ENCODE measurements at regions not wholly inside any gene's neighbourhood (a gene's known extent, or its start where the extent isn't known, plus 50 kb on each side); places are given as distances from the start of the nearest gene placed in this dataset.
"Not testable (repeated sequence)": the region's sequence is repeated elsewhere in the genome, so short reads cannot be mapped to it uniquely, and the experiment has no call there.

GRCh38 chr9:106023455-106023854 lies 329.1 kb downstream of the TMEM38B start:
- Histone ChIP-seq H3K4me1 (replicated peaks in 1 of 2) (peaks cover 15 to 20% of the 10 kb centered on the region in 2 donors), H3K27ac (no peak overlapping the region), H3K4me3 (no peak overlapping the region)
- in situ Hi-C loops (cut with MboI; ENCODE audit: low pct_unique_long_range_greater_than_20kb in 2 of 9, low sequenced_read_pairs in 9 of 9, unreplicated experiment in 9 of 9), result no loop called here
- WGBS, 10 experiments, result 20 to 100% (median 95%) methylated on average over 1 to 2 of the region's 2 CpGs; no CpG with 5 or more reads in 1 of the 10 experiments
- ATAC-seq (replicated peaks in 6 of 8), result no peak

- WGBS, 10 experiments, result 0 to 92% (median 33%) methylated on average over 1 to 4 of the region's 4 CpGs; no CpG with 5 or more reads in 3 of the 10 experiments
- ATAC-seq (replicated peaks in 6 of 8), result peak in 1 of 8 experiments; percentile 49
- Histone ChIP-seq H3K4me1 (replicated peaks in 1 of 2) (peaks cover 0 to 4% of the 10 kb centered on the region in 2 donors), H3K4me3 (no peak overlapping the region), H3K27ac (no peak overlapping the region)
- in situ Hi-C loops (cut with MboI; ENCODE audit: low pct_unique_long_range_greater_than_20kb in 2 of 9, low sequenced_read_pairs in 9 of 9, unreplicated experiment in 9 of 9), result no loop called here
These were observed 331.1 kb downstream of the TMEM38B start for GRCh38 chr9:106025453-106025852.

GRCh38 chr9:106030146-106030545 lies 335.8 kb downstream of the TMEM38B start:
- 17 to 100% (median 93%) methylated on average over 1 to 3 of the region's 3 CpGs; no CpG with 5 or more reads in 1 of the 10 experiments for WGBS, 10 experiments
- H3K27ac ChIP-seq; in situ Hi-C loops (cut with MboI; ENCODE audit: low pct_unique_long_range_greater_than_20kb in 2 of 9, low sequenced_read_pairs in 9 of 9, unreplicated experiment in 9 of 9); H3K4me3 ChIP-seq; H3K4me1 ChIP-seq (replicated peaks in 1 of 2); ATAC-seq (replicated peaks in 6 of 8): not testable (repeated sequence)

GRCh38 chr9:106032978-106033377 lies 338.6 kb downstream of the TMEM38B start:
- Histone ChIP-seq H3K4me1 (replicated peaks in 1 of 2) (peaks cover 4 to 6% of the 10 kb centered on the region in 2 donors), H3K27ac (no peak overlapping the region), H3K4me3 (no peak overlapping the region)
- WGBS, 10 experiments, result 22 to 88% (median 64%) methylated on average over 1 to 3 of the region's 3 CpGs
- in situ Hi-C loops (cut with MboI; ENCODE audit: low pct_unique_long_range_greater_than_20kb in 2 of 9, low sequenced_read_pairs in 9 of 9, unreplicated experiment in 9 of 9), result no loop called here
- ATAC-seq (replicated peaks in 6 of 8), result no peak

- no peak overlapping the region for H3K27ac ChIP-seq
- no peak for ATAC-seq (replicated peaks in 6 of 8)
- in situ Hi-C loops (cut with MboI; ENCODE audit: low pct_unique_long_range_greater_than_20kb in 2 of 9, low sequenced_read_pairs in 9 of 9, unreplicated experiment in 9 of 9), result no loop called here
- peaks cover 4 to 6% of the 10 kb centered on the region in 2 donors for H3K4me1 ChIP-seq (replicated peaks in 1 of 2)
- H3K4me3 ChIP-seq, result no peak overlapping the region
These were observed 341.5 kb downstream of the TMEM38B start for GRCh38 chr9:106035806-106036205.

- 22 to 71% (median 57%) methylated on average over 1 of the region's 1 CpG; no CpG with 5 or more reads in 1 of the 10 experiments for WGBS, 10 experiments
- Histone ChIP-seq H3K27ac (no peak overlapping the region), H3K4me3 (no peak overlapping the region), H3K4me1 (replicated peaks in 1 of 2) (peaks cover 4 to 6% of the 10 kb centered on the region in 2 donors)
- in situ Hi-C loops (cut with MboI; ENCODE audit: low pct_unique_long_range_greater_than_20kb in 2 of 9, low sequenced_read_pairs in 9 of 9, unreplicated experiment in 9 of 9), result no loop called here
- no peak for ATAC-seq (replicated peaks in 6 of 8)
These were observed 344.1 kb downstream of the TMEM38B start for GRCh38 chr9:106038266-106039001.

- H3K27ac ChIP-seq, result no peak overlapping the region
- in situ Hi-C loops (cut with MboI; ENCODE audit: low pct_unique_long_range_greater_than_20kb in 2 of 9, low sequenced_read_pairs in 9 of 9, unreplicated experiment in 9 of 9), result no loop called here
- H3K4me1 ChIP-seq (replicated peaks in 1 of 2), result peaks cover 4 to 6% of the 10 kb centered on the region in 2 donors
- no peak for ATAC-seq (replicated peaks in 6 of 8)
- no peak overlapping the region for H3K4me3 ChIP-seq
- 0 to 100% (median 67%) methylated on average over 1 to 4 of the region's 5 CpGs; no CpG with 5 or more reads in 3 of the 10 experiments for whole genome bisulfite sequencing, 10 experiments
These were observed 345.0 kb downstream of the TMEM38B start for GRCh38 chr9:106039151-106039935.

- H3K4me1 ChIP-seq (replicated peaks in 1 of 2); H3K27ac ChIP-seq; ATAC-seq (replicated peaks in 6 of 8); H3K4me3 ChIP-seq; in situ Hi-C loops (cut with MboI; ENCODE audit: low pct_unique_long_range_greater_than_20kb in 2 of 9, low sequenced_read_pairs in 9 of 9, unreplicated experiment in 9 of 9): not testable (repeated sequence)
- WGBS, 10 experiments, result 0 to 71% methylated on average over 1 of the region's 1 CpG; no CpG with 5 or more reads in 8 of the 10 experiments
These were observed 347.6 kb downstream of the TMEM38B start for GRCh38 chr9:106041920-106042319.

- Histone ChIP-seq H3K4me1 (replicated peaks in 1 of 2) (peaks cover 12 to 16% of the 10 kb centered on the region in 2 donors), H3K4me3 (no peak overlapping the region), H3K27ac (no peak overlapping the region)
- in situ Hi-C loops (cut with MboI; ENCODE audit: low pct_unique_long_range_greater_than_20kb in 2 of 9, low sequenced_read_pairs in 9 of 9, unreplicated experiment in 9 of 9), result no loop called here
- 0 to 100% (median 81%) methylated on average over 1 to 3 of the region's 3 CpGs for WGBS, 10 experiments
- peak in 4 of 8 experiments; percentile 15 to 56 (median 36) for ATAC-seq (replicated peaks in 6 of 8)
These were observed 357.2 kb downstream of the TMEM38B start for GRCh38 chr9:106051545-106051944.

- in situ Hi-C loops (cut with MboI; ENCODE audit: low pct_unique_long_range_greater_than_20kb in 2 of 9, low sequenced_read_pairs in 9 of 9, unreplicated experiment in 9 of 9), result no loop called here
- WGBS, 10 experiments, result 14 to 100% (median 47%) methylated on average over 1 to 2 of the region's 2 CpGs; no CpG with 5 or more reads in 6 of the 10 experiments
- peak in 3 of 8 experiments; percentile 17 to 75 (median 75) for ATAC-seq (replicated peaks in 6 of 8)
These were observed 357.8 kb downstream of the TMEM38B start for GRCh38 chr9:106052166-106052565.

GRCh38 chr9:106052735-106053134 lies 358.4 kb downstream of the TMEM38B start:
- in situ Hi-C loops (cut with MboI; ENCODE audit: low pct_unique_long_range_greater_than_20kb in 2 of 9, low sequenced_read_pairs in 9 of 9, unreplicated experiment in 9 of 9), result no loop called here
- ATAC-seq (replicated peaks in 6 of 8), result peak in 1 of 8 experiments; percentile 29
- Histone ChIP-seq H3K4me3 (no peak overlapping the region), H3K4me1 (replicated peaks in 1 of 2) (peaks cover 12 to 16% of the 10 kb centered on the region in 2 donors), H3K27ac (no peak overlapping the region)
- 0 to 71% (median 26%) methylated on average over 1 to 2 of the region's 2 CpGs; no CpG with 5 or more reads in 4 of the 10 experiments for WGBS, 10 experiments

More at GRCh38 chr9:106052166-106052565, 357.8 kb downstream of the TMEM38B start:
- Histone ChIP-seq H3K27ac (no peak overlapping the region), H3K4me1 (replicated peaks in 1 of 2) (peaks cover 12 to 16% of the 10 kb centered on the region in 2 donors), H3K4me3 (no peak overlapping the region)

- no peak for ATAC-seq (replicated peaks in 6 of 8)
- Histone ChIP-seq H3K4me1 (replicated peaks in 1 of 2) (peaks cover 12 to 16% of the 10 kb centered on the region in 2 donors), H3K4me3 (no peak overlapping the region), H3K27ac (no peak overlapping the region)
- in situ Hi-C loops (cut with MboI; ENCODE audit: low pct_unique_long_range_greater_than_20kb in 2 of 9, low sequenced_read_pairs in 9 of 9, unreplicated experiment in 9 of 9), result no loop called here
These were observed 362.0 kb downstream of the TMEM38B start for GRCh38 chr9:106056328-106056727.

- H3K27ac ChIP-seq, result no peak overlapping the region
- 0 to 100% (median 100%) methylated on average over 1 to 6 of the region's 8 CpGs; no CpG with 5 or more reads in 7 of the 10 experiments for WGBS, 10 experiments
- H3K4me1 ChIP-seq (replicated peaks in 1 of 2), result no peaks in the 10 kb centered on the region
- no peak for ATAC-seq (replicated peaks in 6 of 8)
- in situ Hi-C loops (cut with MboI; ENCODE audit: low pct_unique_long_range_greater_than_20kb in 2 of 9, low sequenced_read_pairs in 9 of 9, unreplicated experiment in 9 of 9), result no loop called here
- H3K4me3 ChIP-seq, result no peak overlapping the region
These were observed 364.1 kb downstream of the TMEM38B start for GRCh38 chr9:106058460-106058859.

Measured in motor neuron (in vitro differentiated cells).